Astrocyte (in vitro differentiated cells and primary cell): ENCODE measurements at regions not wholly inside any gene's neighbourhood (a gene's known extent, or its start where the extent isn't known, plus 50 kb on each side); places are given as distances from the start of the nearest gene placed in this dataset.

Experiments used
- DNase-seq: peaks from one replicate; pipeline ENCODE4 v3.0.0-alpha.2; 2010; ENCODE audit warnings: low read depth
- FAIRE-seq: peaks from 2 replicates; lab custom pipeline; 2011; peaks lifted over from hg19 to GRCh38; lab: Jason Lieb, UNC
- H2AFZ ChIP-seq: 2 replicates; pipeline ENCODE4 v1.6.0; 2012; ENCODE audit warnings: low read depth, low read length, inconsistent platforms
- H3K27ac ChIP-seq: 2 replicates; pipeline ENCODE4 v1.5.1; 2011; ENCODE audit warnings: low read depth, low read length, inconsistent platforms
- H3K27me3 ChIP-seq: 2 replicates; pipeline ENCODE4 v1.6.0; 2011; ENCODE audit warnings: low read length, inconsistent platforms; ENCODE audit not compliant: insufficient read depth
- H3K36me3 ChIP-seq: 2 replicates; pipeline ENCODE4 v1.5.1; 2011; ENCODE audit warnings: low read length, inconsistent platforms; ENCODE audit not compliant: insufficient read depth
- H3K4me1 ChIP-seq: 2 replicates; pipeline ENCODE4 v1.5.1; 2011; ENCODE audit warnings: low read length, inconsistent platforms; ENCODE audit not compliant: insufficient read depth
- H3K4me2 ChIP-seq: 2 replicates; pipeline ENCODE4 v1.6.0; 2012; ENCODE audit warnings: low read length, inconsistent platforms
- H3K4me3 ChIP-seq: 2 replicates; pipeline ENCODE4 v1.5.1; 2011; ENCODE audit warnings: low read depth, mild to moderate bottlenecking, low read length, inconsistent platforms; ENCODE audit not compliant: insufficient read depth
- H3K79me2 ChIP-seq: 2 replicates; pipeline ENCODE4 v1.6.0; 2012; ENCODE audit warnings: mild to moderate bottlenecking, low read length, inconsistent platforms; ENCODE audit not compliant: insufficient read depth
- H3K9ac ChIP-seq: 2 replicates; pipeline ENCODE4 v1.6.0; 2012; ENCODE audit warnings: mild to moderate bottlenecking, low read length, inconsistent platforms
- H3K9me3 ChIP-seq: 2 replicates; pipeline ENCODE4 v1.5.1; 2012; ENCODE audit warnings: low read depth, mild to moderate bottlenecking, low read length, inconsistent platforms; ENCODE audit not compliant: insufficient read depth
- H4K20me1 ChIP-seq: 2 replicates; pipeline ENCODE4 v1.6.0; 2012; ENCODE audit warnings: low read length, inconsistent platforms; ENCODE audit not compliant: insufficient read depth
- H3K27ac Mint-ChIP-seq: one replicate; pipeline ENCODE4 v1.8.0; 2021; ENCODE audit warnings: mild to moderate bottlenecking, mixed read lengths; ENCODE audit not compliant: unreplicated experiment
- H3K27me3 Mint-ChIP-seq: one replicate; pipeline ENCODE4 v1.8.0; 2021; ENCODE audit warnings: low read depth, mixed read lengths; ENCODE audit not compliant: unreplicated experiment
- H3K36me3 Mint-ChIP-seq: one replicate; pipeline ENCODE4 v1.8.0; 2021; ENCODE audit warnings: low read depth, mixed read lengths; ENCODE audit not compliant: unreplicated experiment
- H3K4me1 Mint-ChIP-seq: one replicate; pipeline ENCODE4 v1.8.0; 2021; ENCODE audit warnings: low read depth, mixed read lengths; ENCODE audit not compliant: unreplicated experiment
- H3K4me3 Mint-ChIP-seq: one replicate; pipeline ENCODE4 v1.8.0; 2021; ENCODE audit warnings: mild to moderate bottlenecking, moderate library complexity, mixed read lengths; ENCODE audit not compliant: unreplicated experiment
- H3K9me3 Mint-ChIP-seq: one replicate; pipeline ENCODE4 v1.8.0; 2021; ENCODE audit warnings: mild to moderate bottlenecking, mixed read lengths; ENCODE audit not compliant: unreplicated experiment
- EZH2 ChIP-seq: IDR thresholded peaks from 2 replicates; pipeline ENCODE4 v1.6.1; 2012; ENCODE audit warnings: mild to moderate bottlenecking, low read length, inconsistent platforms; ENCODE audit not compliant: insufficient read depth
- TF ChIP-seq, protein P1 (sequence below): IDR thresholded peaks from 2 replicates; pipeline ENCODE4 v1.5.1; 2011; ENCODE audit warnings: low read depth, mild to moderate bottlenecking, inconsistent platforms, low read length, moderate library complexity; ENCODE audit not compliant: insufficient read depth

DNA sequence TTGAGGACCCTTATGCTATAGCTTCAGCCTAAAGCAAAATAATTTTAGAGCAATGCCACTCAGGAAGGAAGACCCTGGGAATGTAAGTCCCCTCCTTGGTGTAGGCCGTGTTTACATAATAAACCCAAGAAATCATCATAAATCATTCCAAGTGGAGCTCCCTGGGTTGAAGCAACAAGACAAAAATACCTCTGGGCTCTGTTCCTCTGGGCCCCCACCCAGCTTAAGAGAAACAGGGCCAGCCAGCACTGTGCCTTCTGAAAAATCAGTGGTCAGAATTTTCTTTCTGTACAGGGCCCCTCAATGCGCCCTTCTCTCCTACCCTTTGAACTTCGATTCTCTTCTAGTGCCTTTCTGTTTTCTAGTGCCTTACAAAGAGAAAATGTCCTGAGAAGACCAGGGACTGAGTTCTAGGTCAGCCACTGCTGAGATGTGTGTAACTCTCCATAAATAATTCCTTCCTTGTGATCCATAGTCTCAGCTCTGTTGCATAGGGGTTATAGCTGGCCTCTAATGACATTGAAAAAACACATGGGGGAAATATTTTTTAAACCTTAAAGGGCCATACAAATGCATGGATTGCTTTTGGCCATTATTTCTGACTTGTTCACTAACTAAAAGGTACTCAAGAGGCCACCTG is 101.0 kb downstream of the ADRB2 start:
- Histone ChIP-seq H3K4me1 (peaks cover 7% of the 10 kb centered on the region), H3K27ac (peak overlapping the region; percentile 1), H3K79me2 (no peaks in the 10 kb centered on the region), H2AFZ (no peak overlapping the region), H3K27me3 (no peaks in the 10 kb centered on the region), H3K4me2 (no peak overlapping the region), H3K9me3 (no peaks in the 10 kb centered on the region), H3K4me3 (no peak overlapping the region), H4K20me1 (no peaks in the 10 kb centered on the region), H3K36me3 (no peaks in the 10 kb centered on the region), H3K9ac (no peak overlapping the region)
- Mint-ChIP-seq H3K4me1 (peaks cover 5% of the 10 kb centered on the region), H3K9me3 (no peaks in the 10 kb centered on the region), H3K27me3 (peaks cover 3% of the 10 kb centered on the region), H3K27ac (no peak overlapping the region), H3K4me3 (no peak overlapping the region), H3K36me3 (no peaks in the 10 kb centered on the region)
- DNase-seq (no peak), FAIRE-seq (no peak)
- TF ChIP-seq, protein P1, sequence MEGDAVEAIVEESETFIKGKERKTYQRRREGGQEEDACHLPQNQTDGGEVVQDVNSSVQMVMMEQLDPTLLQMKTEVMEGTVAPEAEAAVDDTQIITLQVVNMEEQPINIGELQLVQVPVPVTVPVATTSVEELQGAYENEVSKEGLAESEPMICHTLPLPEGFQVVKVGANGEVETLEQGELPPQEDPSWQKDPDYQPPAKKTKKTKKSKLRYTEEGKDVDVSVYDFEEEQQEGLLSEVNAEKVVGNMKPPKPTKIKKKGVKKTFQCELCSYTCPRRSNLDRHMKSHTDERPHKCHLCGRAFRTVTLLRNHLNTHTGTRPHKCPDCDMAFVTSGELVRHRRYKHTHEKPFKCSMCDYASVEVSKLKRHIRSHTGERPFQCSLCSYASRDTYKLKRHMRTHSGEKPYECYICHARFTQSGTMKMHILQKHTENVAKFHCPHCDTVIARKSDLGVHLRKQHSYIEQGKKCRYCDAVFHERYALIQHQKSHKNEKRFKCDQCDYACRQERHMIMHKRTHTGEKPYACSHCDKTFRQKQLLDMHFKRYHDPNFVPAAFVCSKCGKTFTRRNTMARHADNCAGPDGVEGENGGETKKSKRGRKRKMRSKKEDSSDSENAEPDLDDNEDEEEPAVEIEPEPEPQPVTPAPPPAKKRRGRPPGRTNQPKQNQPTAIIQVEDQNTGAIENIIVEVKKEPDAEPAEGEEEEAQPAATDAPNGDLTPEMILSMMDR: no peak
- no peak for TF ChIP-seq EZH2

DNA sequence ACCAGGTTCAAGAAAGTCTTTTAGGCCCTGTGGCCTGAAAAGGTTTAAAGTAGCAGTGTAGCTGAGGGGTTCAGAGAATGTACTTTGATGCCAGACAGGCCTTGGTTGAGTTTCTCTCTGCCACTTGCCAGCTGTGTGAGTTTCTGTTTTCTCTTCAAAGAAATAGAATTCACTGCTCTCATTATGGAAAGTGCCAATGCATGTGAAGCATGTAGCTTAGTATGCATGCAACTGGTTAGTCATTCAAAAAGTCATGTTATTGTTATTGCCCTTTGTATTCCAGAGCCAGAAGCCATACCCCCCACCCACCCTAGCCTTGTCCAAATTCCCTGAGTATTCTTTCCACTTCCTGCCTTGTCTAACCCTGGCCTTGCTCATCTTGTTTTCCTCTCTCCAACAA is 101.7 kb downstream of the ADRB2 start:
- Histone ChIP-seq H3K4me2 (peak overlapping the region; percentile 1), H3K27me3 (no peaks in the 10 kb centered on the region), H2AFZ (no peak overlapping the region), H4K20me1 (no peaks in the 10 kb centered on the region), H3K36me3 (no peaks in the 10 kb centered on the region), H3K79me2 (no peaks in the 10 kb centered on the region), H3K4me1 (peaks cover 7% of the 10 kb centered on the region), H3K27ac (peak overlapping the region; percentile 1), H3K9ac (no peak overlapping the region), H3K4me3 (no peak overlapping the region), H3K9me3 (no peaks in the 10 kb centered on the region)
- H3K4me3 Mint-ChIP-seq: no peak overlapping the region
- peaks cover 3% of the 10 kb centered on the region for H3K27me3 Mint-ChIP-seq
- peaks cover 5% of the 10 kb centered on the region for H3K4me1 Mint-ChIP-seq
- H3K27ac Mint-ChIP-seq: no peak overlapping the region
- no peaks in the 10 kb centered on the region for H3K36me3 Mint-ChIP-seq
- TF ChIP-seq EZH2: no peak
- TF ChIP-seq, protein P1: no peak
- peak; percentile 19 for DNase-seq
- H3K9me3 Mint-ChIP-seq: no peaks in the 10 kb centered on the region
- no peak for FAIRE-seq

DNA sequence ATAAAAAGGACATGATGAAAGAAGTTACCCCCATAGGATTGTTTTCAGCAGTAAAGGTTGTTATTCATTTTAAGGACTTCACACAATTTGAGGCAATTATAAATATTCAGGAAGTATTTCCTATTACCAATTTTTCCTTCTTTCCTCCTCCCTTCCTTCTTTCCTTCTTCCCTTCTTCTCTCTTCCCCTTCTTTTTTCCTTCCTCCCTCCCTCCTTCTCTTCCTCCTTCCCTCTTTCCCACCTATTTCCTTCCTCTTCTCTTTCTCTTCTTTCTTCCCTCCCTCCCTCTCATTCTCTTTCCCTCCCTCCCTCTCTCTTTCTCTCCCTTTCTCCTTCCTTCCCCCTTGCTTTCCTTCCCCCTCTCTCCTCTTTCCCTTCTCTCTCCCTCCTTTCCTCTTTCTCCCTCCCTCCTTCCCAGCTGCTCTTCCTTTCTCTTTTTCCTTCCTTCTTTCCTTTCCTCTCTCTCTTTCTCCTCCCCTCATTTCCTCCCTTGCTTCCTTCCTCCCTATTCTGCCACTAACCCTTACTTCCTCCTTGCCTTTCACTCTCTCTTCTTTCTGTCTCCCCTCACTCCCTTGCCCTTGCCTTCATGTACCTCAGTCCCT is 105.1 kb downstream of the ADRB2 start:
- H3K9me3 Mint-ChIP-seq: peaks cover 7% of the 10 kb centered on the region
- H3K4me3 Mint-ChIP-seq: no peak overlapping the region
- Histone ChIP-seq H3K27ac (no peak overlapping the region), H3K4me3 (no peak overlapping the region), H3K36me3 (no peaks in the 10 kb centered on the region), H3K4me1 (peaks cover 7% of the 10 kb centered on the region), H3K4me2 (no peak overlapping the region), H2AFZ (no peak overlapping the region), H3K79me2 (no peaks in the 10 kb centered on the region), H3K9ac (no peak overlapping the region), H3K9me3 (no peaks in the 10 kb centered on the region), H3K27me3 (no peaks in the 10 kb centered on the region), H4K20me1 (no peaks in the 10 kb centered on the region)
- peaks cover 5% of the 10 kb centered on the region for H3K36me3 Mint-ChIP-seq
- TF ChIP-seq, protein P1: no peak
- TF ChIP-seq EZH2: no peak
- H3K27ac Mint-ChIP-seq: no peak overlapping the region
- no peak for FAIRE-seq
- H3K4me1 Mint-ChIP-seq: peaks cover 5% of the 10 kb centered on the region
- H3K27me3 Mint-ChIP-seq: peaks cover 6% of the 10 kb centered on the region
- DNase-seq: no peak
